ENCODE measurements at regions not wholly inside any gene's neighbourhood (a gene's known extent, or its start where the extent isn't known, plus 50 kb on each side); places are given as distances from the start of the nearest gene placed in this dataset.

GRCh38 chr10:98326621-98327027, 58.6 kb upstream of the LOXL4 start:
- no peak for TF ChIP-seq CTCF (conservative IDR thresholded peaks at IDR 0.05)
- no peak for TF ChIP-seq EZH2 (IDR thresholded peaks at IDR 0.05; ENCODE audit: low read depth)

Measured in PC-9 (cell line).